ENCODE measurements at regions not wholly inside any gene's neighbourhood (a gene's known extent, or its start where the extent isn't known, plus 50 kb on each side); places are given as distances from the start of the nearest gene placed in this dataset.
A peak's percentile ranks its signal among the peaks of the same experiment; 100 is the strongest.

DNA sequence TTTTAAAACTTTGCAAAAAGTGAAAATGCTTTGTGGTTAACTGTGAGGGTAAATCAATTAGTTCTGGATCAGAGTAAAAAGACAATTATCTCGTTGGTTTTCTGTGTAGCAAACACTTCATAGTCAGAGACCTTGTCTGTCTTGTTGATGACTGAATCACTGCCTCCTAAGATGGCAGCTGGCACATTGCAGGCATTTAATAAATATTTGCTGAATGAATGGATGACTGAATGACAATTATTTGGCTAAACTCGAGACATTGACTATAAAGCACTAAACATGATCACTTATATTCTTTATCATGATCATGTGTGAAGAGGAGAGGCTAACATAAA, 96.2 kb downstream of the MAIP1 start:
- DNase-seq (ENCODE audit: low read depth) = no peak
- H3K4me3 ChIP-seq (ENCODE audit: low read depth, low read length) = no peak overlapping the region

- DNase-seq (ENCODE audit: low read depth) = no peak
- H3K4me3 ChIP-seq (ENCODE audit: low read depth, low read length) = no peak overlapping the region
Measured at GRCh38 chr2:200052627-200053026, 97.2 kb downstream of the MAIP1 start.

DNA sequence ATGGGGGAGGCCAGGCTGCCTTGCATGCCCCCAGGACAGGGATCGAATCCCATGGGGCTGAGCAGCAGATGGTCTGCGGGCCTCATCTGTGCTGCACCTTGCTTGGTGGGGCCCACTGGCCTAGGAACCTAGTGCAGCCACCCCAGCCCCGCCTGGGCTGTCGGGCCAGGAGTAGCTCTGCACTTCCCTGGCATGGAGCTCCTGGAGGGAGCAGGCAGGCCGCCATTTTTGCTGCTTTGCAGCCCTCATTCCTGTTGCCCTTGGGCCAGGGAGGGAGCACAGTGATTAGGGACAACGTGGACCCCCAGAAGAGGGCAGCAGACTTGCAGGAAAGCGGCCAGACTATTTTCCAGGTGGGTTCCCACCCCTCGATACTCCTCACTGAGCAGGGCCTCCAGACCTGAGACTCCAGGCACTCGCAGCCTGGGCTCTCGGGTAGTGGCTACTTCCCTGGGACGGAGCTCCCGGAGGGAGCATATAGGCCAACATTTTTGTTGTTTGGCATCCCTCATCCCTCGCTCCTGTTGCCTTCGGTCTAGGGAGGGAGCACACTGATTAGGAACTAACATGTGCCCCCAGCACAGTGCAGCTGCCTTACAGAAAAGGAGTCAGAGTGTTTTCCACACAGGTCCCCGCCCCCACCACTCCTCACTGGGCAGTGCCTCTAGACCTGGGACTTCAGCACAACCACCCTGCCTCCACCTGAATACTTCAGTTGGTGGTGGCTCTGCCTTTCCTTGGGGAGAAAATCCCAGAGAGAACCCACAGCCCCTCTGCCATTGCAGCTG, 99.5 kb downstream of the MAIP1 start:
- no peak overlapping the region for H3K4me3 ChIP-seq (ENCODE audit: low read depth, low read length)
- no peak for DNase-seq (ENCODE audit: low read depth)

- no peak for DNase-seq (ENCODE audit: low read depth)
- H3K4me3 ChIP-seq (ENCODE audit: low read depth, low read length) = no peak overlapping the region
Measured at GRCh38 chr2:200056105-200056504, 100.7 kb downstream of the MAIP1 start.

DNA sequence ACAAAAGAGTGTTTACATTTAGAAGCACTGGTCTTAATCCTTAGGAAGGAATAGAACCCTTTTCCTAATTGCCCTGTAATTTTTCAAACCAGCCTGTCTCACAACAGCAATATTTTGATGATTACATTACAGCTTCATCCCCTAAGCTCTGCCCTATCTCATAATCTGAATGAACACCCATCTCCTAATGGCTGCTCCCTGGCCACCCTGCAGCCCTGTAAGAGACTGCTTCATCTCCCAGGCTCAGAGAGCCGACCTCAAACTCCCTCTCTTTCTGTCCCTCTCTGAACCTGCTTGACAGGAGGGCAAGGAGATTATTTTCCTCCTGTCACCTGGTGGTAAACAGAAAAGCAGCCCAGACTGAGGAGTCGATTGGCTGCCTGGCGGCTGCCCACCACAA, 107.8 kb downstream of the MAIP1 start:
- H3K4me3 ChIP-seq (ENCODE audit: low read depth, low read length) = no peak overlapping the region
- DNase-seq (ENCODE audit: low read depth) = no peak

GRCh38 chr2:200064879-200065278, 109.5 kb downstream of the MAIP1 start:
- DNase-seq (ENCODE audit: low read depth) = no peak
- no peak overlapping the region for H3K4me3 ChIP-seq (ENCODE audit: low read depth, low read length)

DNA sequence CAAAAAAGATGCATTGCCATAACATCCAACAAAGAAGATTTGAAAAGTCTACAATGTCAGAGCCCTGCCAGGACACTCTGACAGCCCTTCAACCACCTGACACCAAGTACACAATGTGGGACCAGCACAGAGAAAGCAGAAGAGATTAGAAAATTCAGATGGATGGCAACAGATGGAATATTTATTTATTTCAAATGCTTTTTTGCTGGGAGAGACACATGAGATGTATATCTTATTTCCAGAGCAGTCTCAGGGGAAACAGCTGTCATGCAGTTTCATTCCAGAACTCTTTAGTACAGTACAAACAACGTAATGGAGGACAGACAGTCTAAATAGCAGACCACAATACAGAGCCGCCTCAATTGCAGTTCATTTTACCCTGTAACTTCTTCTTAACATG, 110.1 kb downstream of the MAIP1 start:
- DNase-seq (ENCODE audit: low read depth) = peak; percentile 67
- no peak overlapping the region for H3K4me3 ChIP-seq (ENCODE audit: low read depth, low read length)

GRCh38 chr2:200066417-200066816, 111.0 kb downstream of the MAIP1 start:
- no peak for DNase-seq (ENCODE audit: low read depth)
- H3K4me3 ChIP-seq (ENCODE audit: low read depth, low read length) = no peak overlapping the region

GRCh38 chr2:200068642-200069041, 113.3 kb downstream of the MAIP1 start:
- DNase-seq (ENCODE audit: low read depth) = no peak
- no peak overlapping the region for H3K4me3 ChIP-seq (ENCODE audit: low read depth, low read length)

GRCh38 chr2:200077210-200077650, 121.8 kb downstream of the MAIP1 start:
- H3K4me3 ChIP-seq (ENCODE audit: low read depth, low read length) = no peak overlapping the region
- peak; percentile 88 for DNase-seq (ENCODE audit: low read depth)

DNA sequence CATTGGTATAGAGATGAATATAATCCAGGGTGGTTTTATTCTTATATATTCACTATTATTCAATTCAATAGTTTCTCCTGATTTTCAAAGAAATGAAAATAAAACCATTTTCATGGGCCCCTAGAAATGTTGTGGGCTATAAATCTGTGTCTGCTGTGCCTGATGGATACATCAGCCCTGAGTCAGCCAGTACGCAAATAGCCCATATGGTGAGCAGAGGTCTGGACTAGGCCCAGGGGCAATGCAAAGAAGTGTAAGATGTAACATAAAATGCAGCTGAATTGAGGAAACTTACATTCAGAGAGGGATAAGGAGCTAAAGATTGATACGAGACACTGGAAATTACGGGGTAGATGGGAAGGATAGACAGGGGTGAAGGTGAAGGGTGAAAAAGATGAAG, 122.5 kb downstream of the MAIP1 start:
- peak; percentile 85 for DNase-seq (ENCODE audit: low read depth)
- H3K4me3 ChIP-seq (ENCODE audit: low read depth, low read length) = no peak overlapping the region

- H3K4me3 ChIP-seq (ENCODE audit: low read depth, low read length) = no peak overlapping the region
- DNase-seq (ENCODE audit: low read depth) = no peak
Measured at GRCh38 chr2:200079356-200079755, 124.0 kb downstream of the MAIP1 start.

GRCh38 chr2:200081236-200081635, 125.9 kb downstream of the MAIP1 start:
- DNase-seq (ENCODE audit: low read depth) = no peak
- no peak overlapping the region for H3K4me3 ChIP-seq (ENCODE audit: low read depth, low read length)

GRCh38 chr2:200081811-200082210, 126.4 kb downstream of the MAIP1 start:
- H3K4me3 ChIP-seq (ENCODE audit: low read depth, low read length) = no peak overlapping the region
- no peak for DNase-seq (ENCODE audit: low read depth)

DNA sequence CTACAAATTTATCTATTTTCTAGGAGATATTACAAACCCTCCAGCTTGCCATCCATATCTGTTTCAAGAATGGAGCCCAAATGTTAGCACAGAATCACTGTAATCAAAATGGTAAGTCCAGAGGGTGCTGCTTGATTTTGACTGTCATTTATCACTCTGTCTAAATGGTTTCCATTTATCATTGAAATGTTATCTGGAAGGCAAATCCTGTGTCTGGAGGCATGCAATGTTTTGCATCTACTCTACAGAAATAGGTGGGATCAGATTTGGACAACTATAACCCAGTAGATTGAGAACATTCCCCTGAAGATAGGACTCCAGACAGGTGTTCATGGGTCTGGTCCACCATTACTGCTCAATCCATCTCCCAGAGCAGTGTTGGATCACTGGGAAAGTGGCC, 128.7 kb downstream of the MAIP1 start:
- no peak overlapping the region for H3K4me3 ChIP-seq (ENCODE audit: low read depth, low read length)
- DNase-seq (ENCODE audit: low read depth) = no peak

GRCh38 chr2:200086911-200087310, 131.5 kb downstream of the MAIP1 start:
- no peak for DNase-seq (ENCODE audit: low read depth)
- no peak overlapping the region for H3K4me3 ChIP-seq (ENCODE audit: low read depth, low read length)

DNA sequence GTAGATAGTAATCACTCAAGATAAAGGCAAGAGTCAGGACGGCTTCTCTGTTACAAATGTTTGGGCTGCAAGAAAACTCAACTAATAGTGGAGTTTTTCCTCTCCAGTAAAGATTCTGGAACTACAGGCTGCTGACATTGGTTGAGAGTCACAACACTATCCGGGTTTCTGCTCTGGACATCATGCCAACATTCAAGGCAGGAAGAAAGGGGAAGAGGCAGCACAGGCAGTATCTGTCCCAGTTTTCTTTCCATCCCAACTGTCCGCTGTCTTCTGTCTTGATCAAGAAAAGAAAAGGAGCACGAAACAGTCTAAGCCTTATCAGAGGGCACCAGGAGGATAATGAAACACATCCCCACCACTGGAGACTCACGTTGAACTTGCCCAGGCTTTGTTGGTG, 132.1 kb downstream of the MAIP1 start:
- no peak overlapping the region for H3K4me3 ChIP-seq (ENCODE audit: low read depth, low read length)
- no peak for DNase-seq (ENCODE audit: low read depth)

- no peak for DNase-seq (ENCODE audit: low read depth)
- no peak overlapping the region for H3K4me3 ChIP-seq (ENCODE audit: low read depth, low read length)
Measured at GRCh38 chr2:200089040-200089755, 133.8 kb downstream of the MAIP1 start.

- DNase-seq (ENCODE audit: low read depth) = no peak
- H3K4me3 ChIP-seq (ENCODE audit: low read depth, low read length) = no peak overlapping the region
Measured at GRCh38 chr2:200089756-200090109, 134.4 kb downstream of the MAIP1 start.

DNA sequence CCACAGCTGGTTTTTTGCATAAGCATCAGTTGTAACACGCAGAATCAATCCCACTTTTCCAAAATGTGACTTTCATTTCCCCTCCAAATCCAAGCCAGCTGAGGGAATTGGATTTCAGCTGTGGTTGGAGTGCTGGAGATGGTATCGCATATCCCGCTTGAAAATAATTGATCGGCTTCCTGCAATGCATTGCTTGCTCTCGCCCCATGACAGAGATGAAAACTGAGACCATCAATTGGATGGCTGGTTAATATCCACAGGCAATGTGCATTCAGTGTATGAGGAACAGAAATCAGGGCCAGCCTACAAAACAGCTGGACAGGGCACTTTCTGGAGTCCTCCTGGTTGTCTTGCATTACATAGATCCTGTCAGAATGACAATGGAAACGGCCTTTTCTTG, 135.3 kb downstream of the MAIP1 start:
- DNase-seq (ENCODE audit: low read depth) = no peak

GRCh38 chr2:200091126-200091525, 135.7 kb downstream of the MAIP1 start:
- H3K4me3 ChIP-seq (ENCODE audit: low read depth, low read length) = no peak overlapping the region
- no peak for DNase-seq (ENCODE audit: low read depth)

More for the DNA sequence above, 135.3 kb downstream of the MAIP1 start:
- no peak overlapping the region for H3K4me3 ChIP-seq (ENCODE audit: low read depth, low read length)

Data from skeletal muscle cell (primary cell).